GM12891 (cell line): ENCODE measurements at regions not wholly inside any gene's neighbourhood (a gene's known extent, or its start where the extent isn't known, plus 50 kb on each side); places are given as distances from the start of the nearest gene placed in this dataset.

Experiments used
- POLR2A ChIP-seq: IDR thresholded peaks from 2 replicates; pipeline ENCODE4 v1.6.1; 2011; ENCODE audit warnings: low read depth, low read length, control low read depth
- POLR2AphosphoS5 ChIP-seq: IDR thresholded peaks from 2 replicates; pipeline ENCODE4 v1.6.1; 2011; ENCODE audit warnings: low read depth, low read length, control low read depth
- TAF1 ChIP-seq: IDR thresholded peaks from 2 replicates; pipeline ENCODE4 v1.6.1; 2011; ENCODE audit warnings: low read depth, low read length, control low read depth

DNA sequence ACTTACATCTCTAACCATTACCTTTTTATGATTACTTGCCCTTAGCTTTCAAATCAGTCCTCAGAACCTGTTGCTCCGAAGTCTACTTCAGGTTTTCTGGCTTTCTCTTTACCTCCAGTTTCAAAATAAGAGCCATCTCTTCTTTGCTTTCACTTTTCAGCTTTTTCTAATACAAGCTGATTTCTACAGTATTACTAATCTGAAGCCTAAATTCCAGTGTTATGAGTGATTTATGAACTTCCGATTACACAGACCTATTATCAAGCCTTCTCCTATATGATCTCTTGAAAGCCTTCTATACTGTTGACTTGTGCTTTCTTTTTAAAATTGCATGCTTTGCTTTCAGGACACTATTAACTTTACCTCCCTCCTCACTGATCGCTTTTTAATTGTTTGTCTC lies 1307.8 kb upstream of the CELF2 start:
- no peak for TF ChIP-seq TAF1
- no peak for TF ChIP-seq POLR2AphosphoS5
- TF ChIP-seq POLR2A, result no peak
